HEK293 (cell line): ENCODE measurements at regions not wholly inside any gene's neighbourhood (a gene's known extent, or its start where the extent isn't known, plus 50 kb on each side); places are given as distances from the start of the nearest gene placed in this dataset.

Experiments
- CTCF ChIA-PET: fragments of 350-600 bp; formaldehyde crosslinking; extraction: SDS; loops from one replicate; lab custom pipeline; 2021; ENCODE audit warnings: antibody characterized with exemption; lab: Yijun Ruan, JAX
- POLR2A ChIA-PET: fragments of 300-600 bp; formaldehyde crosslinking; extraction: SDS; loops from one replicate; lab custom pipeline; 2020; ENCODE audit warnings: antibody characterized with exemption, inconsistent platforms; lab: Yijun Ruan, JAX
- H3K27ac ChIP-seq: fragments of 200-500 bp; sonication (Bioruptor generic); 2 replicates; pipeline ENCODE4 v1.5.1; 2014; ENCODE audit warnings: low read depth, low read length, control low read depth, inconsistent platforms; ENCODE audit errors: extremely low read depth
- H3K36me3 ChIP-seq, 2 experiments: fragments of 200-500 bp in 1 of 2; sonication (Bioruptor generic) in 1 of 2; 1 replicate in 1 of 2; 2 replicates in 1 of 2; pipeline ENCODE4 v1.5.1; 2014 to 2017; ENCODE audit warnings: inconsistent platforms in 2 of 2, low read length in 2 of 2; ENCODE audit not compliant: control insufficient read depth in 2 of 2, insufficient read depth in 1 of 2
- H3K4me1 ChIP-seq: fragments of 200-500 bp; sonication (Bioruptor generic); 2 replicates; pipeline ENCODE4 v1.5.1; 2014; ENCODE audit warnings: mild to moderate bottlenecking, low read length, inconsistent platforms; ENCODE audit not compliant: control insufficient read depth, insufficient read depth
- H3K4me3 ChIP-seq: 2 replicates; pipeline ENCODE4 v1.5.1; 2011; ENCODE audit warnings: low read depth, mild to moderate bottlenecking, control low read depth, low read length, moderate library complexity
- H3K9me3 ChIP-seq: fragments of 200-500 bp; sonication (Bioruptor generic); 2 replicates; pipeline ENCODE4 v1.5.1; 2014; ENCODE audit warnings: low read depth, low read length, inconsistent platforms; ENCODE audit not compliant: control insufficient read depth, insufficient read depth
- BCL11A ChIP-seq: fragments of 450-650 bp; formaldehyde crosslinking; IDR thresholded peaks from 2 replicates; pipeline ENCODE4 v1.5.1; 2016; ENCODE audit warnings: low read depth, missing biosample characterization, missing genetic modification characterization
- HOXC10 ChIP-seq: sonication (generic); formaldehyde crosslinking; IDR thresholded peaks from 2 replicates; pipeline ENCODE4 v1.8.1; 2023; ENCODE audit warnings: mild to moderate bottlenecking, missing genetic modification reagents
- MYNN ChIP-seq: fragments of 450-650 bp; formaldehyde crosslinking; IDR thresholded peaks from 2 replicates; pipeline ENCODE4 v1.5.1; 2016; ENCODE audit warnings: missing biosample characterization, missing genetic modification characterization, borderline replicate concordance
- PRDM1 ChIP-seq: fragments of 450-650 bp; formaldehyde crosslinking; IDR thresholded peaks from 2 replicates; pipeline ENCODE4; 2016; ENCODE audit warnings: missing biosample characterization, missing genetic modification characterization
- SCRT2 ChIP-seq: fragments of 450-650 bp; formaldehyde crosslinking; IDR thresholded peaks from 2 replicates; pipeline ENCODE4 v1.5.1; 2016; ENCODE audit warnings: missing biosample characterization, missing genetic modification characterization
- SETDB1 ChIP-seq: IDR thresholded peaks from one replicate; pipeline ENCODE4 v1.6.1; 2017; ENCODE audit warnings: mild to moderate bottlenecking, low read length, moderate library complexity, mixed read lengths; ENCODE audit not compliant: insufficient read length
- ZBTB17 ChIP-seq: fragments of 450-650 bp; formaldehyde crosslinking; IDR thresholded peaks from 2 replicates; pipeline ENCODE4 v1.5.1; 2016; ENCODE audit warnings: missing biosample characterization, missing genetic modification characterization
- ZNF112 ChIP-seq: fragments of 450-650 bp; formaldehyde crosslinking; IDR thresholded peaks from 2 replicates; pipeline ENCODE4 v1.5.0; 2017; ENCODE audit warnings: missing biosample characterization, missing genetic modification characterization
- ZNF146 ChIP-seq: fragments of 450-650 bp; formaldehyde crosslinking; IDR thresholded peaks from 2 replicates; pipeline ENCODE4 v1.5.1; 2016; ENCODE audit warnings: missing biosample characterization, missing genetic modification characterization
- ZNF157 ChIP-seq: fragments of 450-650 bp; formaldehyde crosslinking; IDR thresholded peaks from 2 replicates; pipeline ENCODE4 v1.5.1; 2016; ENCODE audit warnings: missing biosample characterization, missing genetic modification characterization
- ZNF292 ChIP-seq: fragments of 450-650 bp; formaldehyde crosslinking; IDR thresholded peaks from 2 replicates; pipeline ENCODE4 v1.5.1; 2016; ENCODE audit warnings: low read depth, missing biosample characterization, missing genetic modification characterization, borderline replicate concordance
- ZNF302 ChIP-seq: fragments of 450-650 bp; formaldehyde crosslinking; IDR thresholded peaks from 2 replicates; pipeline ENCODE4 v1.5.1; 2016; ENCODE audit warnings: missing biosample characterization, missing genetic modification characterization, low read depth
- ZNF350 ChIP-seq: fragments of 450-650 bp; formaldehyde crosslinking; IDR thresholded peaks from 2 replicates; pipeline ENCODE4 v1.5.0; 2017; ENCODE audit warnings: missing biosample characterization, mild to moderate bottlenecking, missing genetic modification characterization
- ZNF366 ChIP-seq: fragments of 450-650 bp; formaldehyde crosslinking; conservative IDR thresholded peaks from 2 replicates; pipeline ENCODE4 v1.5.1; 2016; ENCODE audit warnings: missing biosample characterization, missing genetic modification characterization
- ZNF501 ChIP-seq: fragments of 450-650 bp; formaldehyde crosslinking; IDR thresholded peaks from 2 replicates; pipeline ENCODE4 v1.5.1; 2016; ENCODE audit warnings: missing biosample characterization, missing genetic modification characterization
- ZNF510 ChIP-seq: fragments of 450-650 bp; formaldehyde crosslinking; IDR thresholded peaks from 2 replicates; pipeline ENCODE4 v1.5.1; 2018; ENCODE audit warnings: mild to moderate bottlenecking, missing genetic modification characterization, missing biosample characterization; ENCODE audit not compliant: insufficient replicate concordance
- ZNF514 ChIP-seq: fragments of 450-650 bp; formaldehyde crosslinking; IDR thresholded peaks from 2 replicates; pipeline ENCODE4 v1.5.1; 2016; ENCODE audit warnings: missing biosample characterization, missing genetic modification characterization
- ZNF529 ChIP-seq: fragments of 450-650 bp; formaldehyde crosslinking; IDR thresholded peaks from 2 replicates; pipeline ENCODE4 v1.5.1; 2017; ENCODE audit warnings: missing genetic modification characterization, missing biosample characterization; ENCODE audit not compliant: insufficient replicate concordance
- ZNF596 ChIP-seq: fragments of 450-650 bp; IDR thresholded peaks from 2 replicates; pipeline ENCODE4 v1.5.0; 2018; ENCODE audit warnings: missing biosample characterization, mild to moderate bottlenecking, missing genetic modification characterization, moderate library complexity
- ZNF658 ChIP-seq: fragments of 450-650 bp; formaldehyde crosslinking; IDR thresholded peaks from 2 replicates; pipeline ENCODE4; 2016; ENCODE audit warnings: missing biosample characterization, missing genetic modification characterization
- ZNF830 ChIP-seq: fragments of 450-650 bp; IDR thresholded peaks from 2 replicates; pipeline ENCODE4 v1.5.0; 2018; ENCODE audit warnings: missing biosample characterization, missing genetic modification characterization, low read depth, mild to moderate bottlenecking, moderate library complexity
- ZNF843 ChIP-seq: fragments of 450-650 bp; formaldehyde crosslinking; IDR thresholded peaks from 2 replicates; pipeline ENCODE4 v1.5.1; 2016; ENCODE audit warnings: missing biosample characterization, missing genetic modification characterization
- ZXDB ChIP-seq: fragments of 450-650 bp; formaldehyde crosslinking; IDR thresholded peaks from 2 replicates; pipeline ENCODE4 v1.5.1; 2016; ENCODE audit warnings: missing biosample characterization, missing genetic modification characterization
- TF ChIP-seq, protein P1 (sequence below): fragments of 450-650 bp; IDR thresholded peaks from 2 replicates; pipeline ENCODE4 v1.5.1; 2018; ENCODE audit warnings: missing biosample characterization, missing genetic modification characterization
- TF ChIP-seq, protein P2 (sequence below): fragments of 450-650 bp; formaldehyde crosslinking; IDR thresholded peaks from 2 replicates; pipeline ENCODE4 v1.5.1; 2016; ENCODE audit warnings: missing biosample characterization, missing genetic modification characterization
- TF ChIP-seq, protein P3 (sequence below): IDR thresholded peaks from 2 replicates; pipeline ENCODE4 v1.6.1; 2011; ENCODE audit warnings: mild to moderate bottlenecking, low read depth, low read length, borderline replicate concordance
- TF ChIP-seq, protein P4 (sequence below): fragments of 450-650 bp; formaldehyde crosslinking; IDR thresholded peaks from 2 replicates; pipeline ENCODE4 v1.5.1; 2017; ENCODE audit warnings: missing biosample characterization, missing genetic modification characterization
- TF ChIP-seq, protein P5 (sequence below): fragments of 450-650 bp; formaldehyde crosslinking; optimal IDR thresholded peaks from 2 replicates; pipeline ENCODE3; 2016; ENCODE audit warnings: missing biosample characterization, mild to moderate bottlenecking, missing genetic modification characterization

DNA sequence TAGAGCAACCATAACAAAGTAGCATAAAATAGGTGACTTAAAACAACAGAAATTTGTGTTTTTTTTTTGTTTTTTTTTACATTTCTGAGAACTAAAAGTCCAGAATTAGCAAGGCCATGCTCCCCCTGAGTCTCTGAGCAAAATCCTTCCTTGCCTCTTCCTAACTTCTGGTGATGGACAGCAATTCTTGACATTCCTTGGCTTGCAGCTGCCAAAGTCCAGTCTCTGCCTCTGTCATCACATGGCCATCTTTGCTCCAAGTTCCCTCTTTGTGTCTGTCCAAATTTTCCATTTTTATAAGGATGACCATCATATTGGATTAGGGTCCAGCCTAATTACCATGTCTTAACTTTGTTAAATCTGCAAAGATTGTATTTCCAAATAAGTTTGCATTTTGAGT, 407.2 kb downstream of the PDHA2 start:
- ChIA-PET POLR2A (no interaction called here), CTCF (no interaction called here)
- no peaks in the 10 kb centered on the region for H3K9me3 ChIP-seq

DNA sequence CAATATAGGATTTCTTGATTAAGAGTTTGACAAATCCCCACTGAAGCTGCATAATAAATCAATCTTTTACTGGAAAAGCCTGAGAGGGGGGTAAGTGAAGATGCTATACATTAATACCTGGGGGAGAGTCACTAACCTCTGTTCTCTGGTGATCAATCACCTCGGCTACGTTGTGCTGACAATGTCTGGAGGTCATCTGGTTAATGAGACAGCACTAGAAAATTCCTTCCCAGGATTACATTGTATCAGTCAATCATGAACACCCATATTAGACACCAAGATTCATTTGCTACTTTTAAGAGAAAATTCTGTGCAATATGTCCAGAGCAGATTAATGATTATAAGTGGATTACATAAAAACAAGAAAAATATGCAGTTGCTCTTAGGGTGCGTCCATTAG, 408.3 kb downstream of the PDHA2 start:
- TF ChIP-seq MYNN (no peak), ZNF146 (no peak), ZBTB17 (tag by site-specific recombination) (no peak), ZNF157 (no peak), SCRT2 (tag by site-specific recombination) (no peak), ZNF843 (no peak), PRDM1 (tag by site-specific recombination) (no peak), ZNF510 (tag by site-specific recombination) (no peak), ZNF501 (tag by site-specific recombination) (no peak), SETDB1 (no peak), ZNF514 (tag by site-specific recombination) (no peak), ZNF830 (tag by site-specific recombination) (no peak), ZNF596 (tag by site-specific recombination) (no peak)
- TF ChIP-seq, protein P1, sequence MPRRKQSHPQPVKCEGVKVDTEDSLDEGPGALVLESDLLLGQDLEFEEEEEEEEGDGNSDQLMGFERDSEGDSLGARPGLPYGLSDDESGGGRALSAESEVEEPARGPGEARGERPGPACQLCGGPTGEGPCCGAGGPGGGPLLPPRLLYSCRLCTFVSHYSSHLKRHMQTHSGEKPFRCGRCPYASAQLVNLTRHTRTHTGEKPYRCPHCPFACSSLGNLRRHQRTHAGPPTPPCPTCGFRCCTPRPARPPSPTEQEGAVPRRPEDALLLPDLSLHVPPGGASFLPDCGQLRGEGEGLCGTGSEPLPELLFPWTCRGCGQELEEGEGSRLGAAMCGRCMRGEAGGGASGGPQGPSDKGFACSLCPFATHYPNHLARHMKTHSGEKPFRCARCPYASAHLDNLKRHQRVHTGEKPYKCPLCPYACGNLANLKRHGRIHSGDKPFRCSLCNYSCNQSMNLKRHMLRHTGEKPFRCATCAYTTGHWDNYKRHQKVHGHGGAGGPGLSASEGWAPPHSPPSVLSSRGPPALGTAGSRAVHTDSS (tag by site-specific recombination), result no peak
- TF ChIP-seq, protein P2, sequence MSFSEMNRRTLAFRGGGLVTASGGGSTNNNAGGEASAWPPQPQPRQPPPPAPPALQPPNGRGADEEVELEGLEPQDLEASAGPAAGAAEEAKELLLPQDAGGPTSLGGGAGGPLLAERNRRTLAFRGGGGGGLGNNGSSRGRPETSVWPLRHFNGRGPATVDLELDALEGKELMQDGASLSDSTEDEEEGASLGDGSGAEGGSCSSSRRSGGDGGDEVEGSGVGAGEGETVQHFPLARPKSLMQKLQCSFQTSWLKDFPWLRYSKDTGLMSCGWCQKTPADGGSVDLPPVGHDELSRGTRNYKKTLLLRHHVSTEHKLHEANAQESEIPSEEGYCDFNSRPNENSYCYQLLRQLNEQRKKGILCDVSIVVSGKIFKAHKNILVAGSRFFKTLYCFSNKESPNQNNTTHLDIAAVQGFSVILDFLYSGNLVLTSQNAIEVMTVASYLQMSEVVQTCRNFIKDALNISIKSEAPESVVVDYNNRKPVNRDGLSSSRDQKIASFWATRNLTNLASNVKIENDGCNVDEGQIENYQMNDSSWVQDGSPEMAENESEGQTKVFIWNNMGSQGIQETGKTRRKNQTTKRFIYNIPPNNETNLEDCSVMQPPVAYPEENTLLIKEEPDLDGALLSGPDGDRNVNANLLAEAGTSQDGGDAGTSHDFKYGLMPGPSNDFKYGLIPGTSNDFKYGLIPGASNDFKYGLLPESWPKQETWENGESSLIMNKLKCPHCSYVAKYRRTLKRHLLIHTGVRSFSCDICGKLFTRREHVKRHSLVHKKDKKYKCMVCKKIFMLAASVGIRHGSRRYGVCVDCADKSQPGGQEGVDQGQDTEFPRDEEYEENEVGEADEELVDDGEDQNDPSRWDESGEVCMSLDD (tag by site-specific recombination), result no peak
- TF ChIP-seq, protein P3, sequence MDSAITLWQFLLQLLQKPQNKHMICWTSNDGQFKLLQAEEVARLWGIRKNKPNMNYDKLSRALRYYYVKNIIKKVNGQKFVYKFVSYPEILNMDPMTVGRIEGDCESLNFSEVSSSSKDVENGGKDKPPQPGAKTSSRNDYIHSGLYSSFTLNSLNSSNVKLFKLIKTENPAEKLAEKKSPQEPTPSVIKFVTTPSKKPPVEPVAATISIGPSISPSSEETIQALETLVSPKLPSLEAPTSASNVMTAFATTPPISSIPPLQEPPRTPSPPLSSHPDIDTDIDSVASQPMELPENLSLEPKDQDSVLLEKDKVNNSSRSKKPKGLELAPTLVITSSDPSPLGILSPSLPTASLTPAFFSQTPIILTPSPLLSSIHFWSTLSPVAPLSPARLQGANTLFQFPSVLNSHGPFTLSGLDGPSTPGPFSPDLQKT, result no peak
- TF ChIP-seq, protein P4, sequence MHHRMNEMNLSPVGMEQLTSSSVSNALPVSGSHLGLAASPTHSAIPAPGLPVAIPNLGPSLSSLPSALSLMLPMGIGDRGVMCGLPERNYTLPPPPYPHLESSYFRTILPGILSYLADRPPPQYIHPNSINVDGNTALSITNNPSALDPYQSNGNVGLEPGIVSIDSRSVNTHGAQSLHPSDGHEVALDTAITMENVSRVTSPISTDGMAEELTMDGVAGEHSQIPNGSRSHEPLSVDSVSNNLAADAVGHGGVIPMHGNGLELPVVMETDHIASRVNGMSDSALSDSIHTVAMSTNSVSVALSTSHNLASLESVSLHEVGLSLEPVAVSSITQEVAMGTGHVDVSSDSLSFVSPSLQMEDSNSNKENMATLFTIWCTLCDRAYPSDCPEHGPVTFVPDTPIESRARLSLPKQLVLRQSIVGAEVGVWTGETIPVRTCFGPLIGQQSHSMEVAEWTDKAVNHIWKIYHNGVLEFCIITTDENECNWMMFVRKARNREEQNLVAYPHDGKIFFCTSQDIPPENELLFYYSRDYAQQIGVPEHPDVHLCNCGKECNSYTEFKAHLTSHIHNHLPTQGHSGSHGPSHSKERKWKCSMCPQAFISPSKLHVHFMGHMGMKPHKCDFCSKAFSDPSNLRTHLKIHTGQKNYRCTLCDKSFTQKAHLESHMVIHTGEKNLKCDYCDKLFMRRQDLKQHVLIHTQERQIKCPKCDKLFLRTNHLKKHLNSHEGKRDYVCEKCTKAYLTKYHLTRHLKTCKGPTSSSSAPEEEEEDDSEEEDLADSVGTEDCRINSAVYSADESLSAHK (tag by site-specific recombination), result no peak
- TF ChIP-seq, all 188 proteins: peak for 0
- no peak overlapping the region for H3K4me3 ChIP-seq
- ChIA-PET POLR2A (no interaction called here), CTCF (no interaction called here)
- H3K27ac ChIP-seq, result no peak overlapping the region
- no peaks in the 10 kb centered on the region for H3K4me1 ChIP-seq
- H3K36me3 ChIP-seq, result no peaks in the 10 kb centered on the region
- H3K9me3 ChIP-seq, result no peaks in the 10 kb centered on the region

More for the DNA sequence above, 407.2 kb downstream of the PDHA2 start:
- TF ChIP-seq ZNF112 (no peak), ZNF350 (no peak), ZNF292 (tag by site-specific recombination) (no peak), HOXC10 (CRISPR knock-in tag) (no peak), ZNF302 (no peak), BCL11A (tag by site-specific recombination) (no peak), ZNF529 (tag by site-specific recombination) (no peak), ZXDB (tag by site-specific recombination) (no peak), ZNF658 (tag by site-specific recombination) (no peak), ZNF366 (tag by site-specific recombination) (no peak)
- TF ChIP-seq, protein P5, sequence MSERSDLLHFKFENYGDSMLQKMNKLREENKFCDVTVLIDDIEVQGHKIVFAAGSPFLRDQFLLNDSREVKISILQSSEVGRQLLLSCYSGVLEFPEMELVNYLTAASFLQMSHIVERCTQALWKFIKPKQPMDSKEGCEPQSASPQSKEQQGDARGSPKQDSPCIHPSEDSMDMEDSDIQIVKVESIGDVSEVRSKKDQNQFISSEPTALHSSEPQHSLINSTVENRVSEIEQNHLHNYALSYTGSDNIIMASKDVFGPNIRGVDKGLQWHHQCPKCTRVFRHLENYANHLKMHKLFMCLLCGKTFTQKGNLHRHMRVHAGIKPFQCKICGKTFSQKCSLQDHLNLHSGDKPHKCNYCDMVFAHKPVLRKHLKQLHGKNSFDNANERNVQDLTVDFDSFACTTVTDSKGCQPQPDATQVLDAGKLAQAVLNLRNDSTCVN (tag by site-specific recombination), result no peak
- TF ChIP-seq, all 188 proteins: peak for 0
- H3K27ac ChIP-seq, result no peak overlapping the region
- H3K4me1 ChIP-seq, result no peaks in the 10 kb centered on the region
- H3K36me3 ChIP-seq, result no peaks in the 10 kb centered on the region
- no peak overlapping the region for H3K4me3 ChIP-seq
